ENCODE measurements at regions not wholly inside any gene's neighbourhood (a gene's known extent, or its start where the extent isn't known, plus 50 kb on each side); places are given as distances from the start of the nearest gene placed in this dataset.

GRCh38 chr7:26459540-26460193 lies 168.0 kb downstream of the SNX10 start:
- no peak for TF ChIP-seq CTCF (IDR thresholded peaks at IDR 0.05 in 2 of 3, conservative IDR thresholded peaks at IDR 0.05 in 1 of 3; ENCODE audit: control insufficient read depth in 2 of 3, extremely low read depth in 1 of 3, insufficient read depth in 1 of 3, low read depth in 3 of 3, low read length in 3 of 3)
- TF ChIP-seq FOXK2 (IDR thresholded peaks at IDR 0.05) = no peak
- no peak for TF ChIP-seq CEBPZ (IDR thresholded peaks at IDR 0.05; ENCODE audit: low read depth, low read length)
- no peak for TF ChIP-seq POLR2A (IDR thresholded peaks at IDR 0.05; ENCODE audit: low read depth, low read length)
- TF ChIP-seq BCLAF1 (IDR thresholded peaks at IDR 0.05) = no peak
- TF ChIP-seq EP300 (IDR thresholded peaks at IDR 0.05; ENCODE audit: borderline replicate concordance in 1 of 2, control insufficient read depth in 1 of 2, low read depth in 2 of 2, low read length in 2 of 2) = no peak
- no peak for TF ChIP-seq POLR2AphosphoS5 (IDR thresholded peaks at IDR 0.05; ENCODE audit: low read length)
- TF ChIP-seq ETV6 (conservative IDR thresholded peaks at IDR 0.05 in 1 of 2, IDR thresholded peaks at IDR 0.05 in 1 of 2; ENCODE audit: borderline replicate concordance in 1 of 2, low read depth in 1 of 2) = no peak
- TF ChIP-seq TCF12 (IDR thresholded peaks at IDR 0.05; ENCODE audit: low read depth, low read length) = no peak
- TF ChIP-seq TBL1XR1 (IDR thresholded peaks at IDR 0.05; ENCODE audit: low read depth, low read length) = no peak
- TF ChIP-seq GABPA (IDR thresholded peaks at IDR 0.05; ENCODE audit: low read depth) = no peak

Measured in GM12878 (cell line).